ENCODE measurements at regions not wholly inside any gene's neighbourhood (a gene's known extent, or its start where the extent isn't known, plus 50 kb on each side); places are given as distances from the start of the nearest gene placed in this dataset.

GRCh38 chr2:40041422-40042382 lies 262.6 kb upstream of the THUMPD2 start:
- TF ChIP-seq ZSCAN23 (tag by site-specific recombination; IDR thresholded peaks at IDR 0.05) (no peak), YY1 (tag by site-specific recombination; IDR thresholded peaks at IDR 0.05) (no peak), ZNF366 (tag by site-specific recombination; conservative IDR thresholded peaks at IDR 0.05) (no peak), CTCF (tag by site-specific recombination; IDR thresholded peaks at IDR 0.05) (no peak)
